HepG2 (cell line): ENCODE measurements at regions not wholly inside any gene's neighbourhood (a gene's known extent, or its start where the extent isn't known, plus 50 kb on each side); places are given as distances from the start of the nearest gene placed in this dataset.

Experiments used
- ATAC-seq: fragments of 200-7000 bp; cut with Tn5 transposase; 3 replicates; pipeline ENCODE4 v1.9.1; 2020; ENCODE audit warnings: mild to moderate bottlenecking, moderate library complexity
- BruUV-seq: library from RNA; stranded (reverse); fragments of 400-500 nt; replicated peaks from 2 replicates; lab custom pipeline; 2021; lab: Mats Ljungman, UMichigan
- CTCF ChIA-PET: fragments of 300-600 bp; formaldehyde crosslinking; extraction: SDS; loops from one replicate; lab custom pipeline; 2021; ENCODE audit warnings: low total read pairs, inconsistent platforms, low intra/inter-chr PET ratio; lab: Yijun Ruan, JAX
- POLR2A ChIA-PET: fragments of 350-600 bp; sonication (Branson Sonifier 250); formaldehyde crosslinking; loops from one replicate; lab custom pipeline; 2020; ENCODE audit warnings: antibody characterized with exemption, inconsistent platforms; lab: Yijun Ruan, JAX
- DNase-seq: peaks from one replicate; pipeline ENCODE4 v3.0.0-alpha.2; 2015; ENCODE audit warnings: low spot score
- FAIRE-seq: peaks from 3 replicates; lab custom pipeline; 2011; peaks lifted over from hg19 to GRCh38; lab: Jason Lieb, UNC
- H2AFZ ChIP-seq: one replicate; pipeline ENCODE4 v1.6.1; 2011; ENCODE audit warnings: low read length, inconsistent platforms
- H3K27ac ChIP-seq: fragments of 300-600 bp; 3 replicates; pipeline ENCODE4 v1.8.0; 2011; ENCODE audit warnings: mixed run types, mild to moderate bottlenecking, mixed read lengths, low read length, inconsistent platforms; ENCODE audit not compliant: insufficient read depth; ENCODE audit errors: extremely low read length
- H3K27me3 ChIP-seq, 2 experiments: fragments of 200-600 bp in 1 of 2; 2 replicates in 1 of 2; 3 replicates in 1 of 2; pipeline versions ENCODE4 v1.6.0 to v1.8.0; 2011; ENCODE audit warnings: low read length in 2 of 2, mild to moderate bottlenecking in 2 of 2, moderate library complexity in 2 of 2, inconsistent platforms in 1 of 2; ENCODE audit not compliant: insufficient read depth in 2 of 2, control insufficient read depth in 1 of 2
- H3K36me3 ChIP-seq, 2 experiments: fragments of 200-600 bp in 1 of 2; replicated peaks in 1 of 2; 2 replicates in 1 of 2; 3 replicates in 1 of 2; pipeline versions ENCODE4 v1.5.1 to v1.8.0; 2011; ENCODE audit warnings: low read length in 2 of 2, inconsistent platforms in 1 of 2; ENCODE audit not compliant: insufficient read depth in 2 of 2, control insufficient read depth in 1 of 2
- H3K4me1 ChIP-seq: 2 replicates; pipeline ENCODE4 v1.5.1; 2012; ENCODE audit warnings: low read length, inconsistent platforms; ENCODE audit not compliant: insufficient read depth
- H3K4me2 ChIP-seq: 2 replicates; pipeline ENCODE4 v1.6.0; 2011; ENCODE audit warnings: low read depth, low read length, inconsistent platforms
- H3K4me3 ChIP-seq, 3 experiments: fragments of 200-600 bp in 1 of 3; sonication (generic), shearing (Covaris generic) in 1 of 3; replicated peaks in 1 of 3; 2 replicates each; pipeline ENCODE4 v1.5.1; 2011 to 2016; ENCODE audit warnings: low read length in 3 of 3, inconsistent platforms in 2 of 3, low read depth in 2 of 3, mild to moderate bottlenecking in 2 of 3, control low read depth in 1 of 3, mixed read lengths in 1 of 3; ENCODE audit not compliant: insufficient read depth in 1 of 3
- H3K79me2 ChIP-seq: one replicate; pipeline ENCODE4 v1.6.1; 2011; ENCODE audit warnings: low read length, inconsistent platforms; ENCODE audit not compliant: insufficient read depth
- H3K9ac ChIP-seq: 2 replicates; pipeline ENCODE4 v1.6.0; 2011; ENCODE audit warnings: mild to moderate bottlenecking, low read depth, low read length, inconsistent platforms; ENCODE audit not compliant: insufficient read depth
- H3K9me3 ChIP-seq: 2 replicates; pipeline ENCODE4 v1.5.1; 2012; ENCODE audit warnings: mild to moderate bottlenecking, low read length
- H4K20me1 ChIP-seq: 2 replicates; pipeline ENCODE4 v1.6.0; 2011; ENCODE audit warnings: inconsistent platforms, mild to moderate bottlenecking, low read length, moderate library complexity; ENCODE audit not compliant: insufficient read depth
- ATF7 ChIP-seq, 2 experiments: fragments of 450-650 bp in 1 of 2; sonication (generic) in 1 of 2; formaldehyde crosslinking in 1 of 2; IDR thresholded peaks; 2 replicates each; pipeline versions ENCODE4 v1.4.0 to v1.6.1; 2016 to 2020; ENCODE audit warnings: antibody characterized with exemption in 1 of 2, mild to moderate bottlenecking in 1 of 2, missing genetic modification reagents in 1 of 2
- CHCHD3 ChIP-seq: sonication (generic); formaldehyde crosslinking; IDR thresholded peaks from 2 replicates; pipeline ENCODE4 v1.8.0; 2022; ENCODE audit warnings: mild to moderate bottlenecking, missing genetic modification reagents, moderate library complexity
- FIP1L1 ChIP-seq: fragments of 200-400 bp; formaldehyde crosslinking; IDR thresholded peaks from 2 replicates; pipeline ENCODE4 v1.6.1; 2018; ENCODE audit warnings: low read depth, mild to moderate bottlenecking, low read length, moderate library complexity, borderline replicate concordance; ENCODE audit not compliant: insufficient read depth
- KMT2B ChIP-seq: IDR thresholded peaks from 2 replicates; pipeline ENCODE4 v1.6.1; 2016; ENCODE audit warnings: missing genetic modification reagents, missing compliant biosample characterization
- SRF ChIP-seq: IDR thresholded peaks from 2 replicates; pipeline ENCODE4 v1.6.1; 2011; ENCODE audit warnings: mild to moderate bottlenecking, low read depth, low read length, moderate library complexity
- THRA ChIP-seq: sonication (generic); formaldehyde crosslinking; IDR thresholded peaks from 2 replicates; pipeline ENCODE4 v1.4.0; 2020; ENCODE audit warnings: missing genetic modification reagents, borderline replicate concordance
- TMF1 ChIP-seq: sonication (generic); formaldehyde crosslinking; IDR thresholded peaks from 2 replicates; pipeline ENCODE4 v1.8.1; 2022; ENCODE audit warnings: low read depth, missing genetic modification reagents
- ZFP36 ChIP-seq: fragments of 150-350 bp; IDR thresholded peaks from 2 replicates; pipeline ENCODE4 v1.6.1; 2018; ENCODE audit warnings: borderline replicate concordance, low read length, low read depth; ENCODE audit not compliant: partially characterized antibody
- ZFP90 ChIP-seq: sonication (generic); formaldehyde crosslinking; IDR thresholded peaks from 2 replicates; pipeline ENCODE4 v1.8.0; 2022; ENCODE audit warnings: missing genetic modification reagents, mild to moderate bottlenecking, inconsistent platforms, borderline replicate concordance
- ZNF251 ChIP-seq: sonication (generic); formaldehyde crosslinking; IDR thresholded peaks from 2 replicates; pipeline ENCODE4 v1.9.0; 2021; ENCODE audit warnings: mild to moderate bottlenecking, missing genetic modification reagents
- ZNF570 ChIP-seq: sonication (generic); formaldehyde crosslinking; IDR thresholded peaks from 2 replicates; pipeline ENCODE4 v1.4.0; 2020; ENCODE audit warnings: mild to moderate bottlenecking, missing genetic modification reagents, borderline replicate concordance
- ZNF691 ChIP-seq: sonication (generic); formaldehyde crosslinking; IDR thresholded peaks from 2 replicates; pipeline ENCODE4 v1.4.0; 2020; ENCODE audit warnings: missing genetic modification reagents, low read depth, mild to moderate bottlenecking, borderline replicate concordance
- ZNF775 ChIP-seq: sonication (generic); formaldehyde crosslinking; IDR thresholded peaks from 2 replicates; pipeline ENCODE4 v1.4.0; 2020; ENCODE audit warnings: missing genetic modification reagents, mild to moderate bottlenecking, moderate library complexity, borderline replicate concordance
- ZNF883 ChIP-seq: sonication (generic); formaldehyde crosslinking; IDR thresholded peaks from 2 replicates; pipeline ENCODE4 v1.5.1; 2020; ENCODE audit warnings: mild to moderate bottlenecking, missing genetic modification reagents; ENCODE audit errors: not compliant biosample characterization
- WGBS: methylation state at CpG from one replicate; pipeline ENCODE4 v1.1.6; 2017; ENCODE audit warnings: low lambda C conversion rate; 5-methylcytosine and 5-hydroxymethylcytosine counted together
- in situ Hi-C: cut with HindIII; loops from 2 replicates; pipeline ENCODE4 v1.10.0; 2017; ENCODE audit warnings: low pct_unique_long_range_greater_than_20kb; ENCODE audit not compliant: extremely low pct_ligation_motif_present
- intact Hi-C: fragments of 100-400 bp; cut with micrococcal nuclease; formaldehyde crosslinking; loops from one replicate; pipeline ENCODE4 v1.10.0; 2022; ENCODE audit not compliant: unreplicated experiment
- TF ChIP-seq, protein P1 (sequence below): sonication (generic); formaldehyde crosslinking; IDR thresholded peaks from 2 replicates; pipeline ENCODE4 v1.5.1; 2020; ENCODE audit warnings: mild to moderate bottlenecking, moderate library complexity, missing genetic modification reagents
- TF ChIP-seq, protein P2 (sequence below): sonication (generic); formaldehyde crosslinking; IDR thresholded peaks from 2 replicates; pipeline ENCODE4 v1.8.0; 2023; ENCODE audit warnings: mild to moderate bottlenecking, missing genetic modification reagents
- TF ChIP-seq, protein P3 (sequence below): sonication (generic); formaldehyde crosslinking; IDR thresholded peaks from 2 replicates; pipeline ENCODE4 v1.5.1; 2020; ENCODE audit warnings: missing genetic modification reagents, mild to moderate bottlenecking, borderline replicate concordance

DNA sequence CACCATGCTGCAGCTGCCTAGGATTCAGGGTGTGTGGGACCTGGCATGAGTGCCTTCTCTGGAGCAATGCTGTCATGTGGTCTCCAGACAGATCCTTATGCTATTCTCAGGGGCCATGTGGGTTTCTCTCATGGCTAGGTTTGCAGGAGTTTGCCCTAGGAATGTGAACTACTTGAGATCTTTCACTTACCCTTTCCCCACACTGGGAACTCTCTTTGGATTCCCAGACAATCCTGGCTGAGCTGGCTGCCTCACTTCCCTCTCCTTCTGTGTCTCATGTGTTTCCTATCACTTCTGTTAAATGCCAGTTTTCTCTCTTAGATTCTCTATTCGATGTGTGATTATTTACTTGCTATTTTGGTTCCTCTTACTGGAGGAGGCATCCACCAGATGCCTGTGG, 270.2 kb upstream of the RASA1 start (continued):
- TF ChIP-seq, protein P1, sequence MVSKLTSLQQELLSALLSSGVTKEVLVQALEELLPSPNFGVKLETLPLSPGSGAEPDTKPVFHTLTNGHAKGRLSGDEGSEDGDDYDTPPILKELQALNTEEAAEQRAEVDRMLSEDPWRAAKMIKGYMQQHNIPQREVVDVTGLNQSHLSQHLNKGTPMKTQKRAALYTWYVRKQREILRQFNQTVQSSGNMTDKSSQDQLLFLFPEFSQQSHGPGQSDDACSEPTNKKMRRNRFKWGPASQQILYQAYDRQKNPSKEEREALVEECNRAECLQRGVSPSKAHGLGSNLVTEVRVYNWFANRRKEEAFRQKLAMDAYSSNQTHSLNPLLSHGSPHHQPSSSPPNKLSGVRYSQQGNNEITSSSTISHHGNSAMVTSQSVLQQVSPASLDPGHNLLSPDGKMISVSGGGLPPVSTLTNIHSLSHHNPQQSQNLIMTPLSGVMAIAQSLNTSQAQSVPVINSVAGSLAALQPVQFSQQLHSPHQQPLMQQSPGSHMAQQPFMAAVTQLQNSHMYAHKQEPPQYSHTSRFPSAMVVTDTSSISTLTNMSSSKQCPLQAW = no peak
- TF ChIP-seq ZNF251 (CRISPR knock-in tag) (no peak), ZFP36 (no peak), KMT2B (CRISPR knock-in tag) (no peak)

DNA sequence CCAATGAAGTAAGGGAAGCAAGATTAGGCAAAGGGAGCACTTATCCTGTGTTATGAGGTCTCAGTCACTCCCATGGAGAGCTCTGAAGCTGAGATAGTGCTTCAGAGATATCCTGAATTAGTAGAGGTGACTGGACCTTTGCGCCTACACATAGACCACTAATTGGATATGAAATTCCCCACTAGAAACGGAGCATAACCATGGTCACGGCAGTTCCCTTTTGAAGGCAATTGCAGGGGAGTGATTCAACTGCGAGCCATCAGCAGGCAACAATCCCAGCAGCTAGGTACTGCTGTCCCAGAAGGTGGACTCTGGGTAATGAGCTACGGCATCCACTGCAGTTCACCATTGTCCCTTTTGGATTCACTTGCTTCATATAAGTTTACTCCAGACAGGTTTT, 267.7 kb upstream of the RASA1 start:
- H3K9ac ChIP-seq = no peak overlapping the region
- H3K27ac ChIP-seq = no peak overlapping the region
- TF ChIP-seq THRA (CRISPR knock-in tag) (no peak), ZNF883 (no peak), FIP1L1 (no peak), CHCHD3 (CRISPR knock-in tag) (no peak), ZNF775 (no peak), SRF (no peak), ZFP90 (no peak), ZNF691 (CRISPR knock-in tag) (no peak), ZNF570 (CRISPR knock-in tag) (no peak), TMF1 (CRISPR knock-in tag) (no peak), ATF7 (IDR thresholded peaks at IDR 0.05) (no peak), ATF7 (CRISPR knock-in tag; IDR thresholded peaks at IDR 0.05) (no peak)
- TF ChIP-seq, protein P2, sequence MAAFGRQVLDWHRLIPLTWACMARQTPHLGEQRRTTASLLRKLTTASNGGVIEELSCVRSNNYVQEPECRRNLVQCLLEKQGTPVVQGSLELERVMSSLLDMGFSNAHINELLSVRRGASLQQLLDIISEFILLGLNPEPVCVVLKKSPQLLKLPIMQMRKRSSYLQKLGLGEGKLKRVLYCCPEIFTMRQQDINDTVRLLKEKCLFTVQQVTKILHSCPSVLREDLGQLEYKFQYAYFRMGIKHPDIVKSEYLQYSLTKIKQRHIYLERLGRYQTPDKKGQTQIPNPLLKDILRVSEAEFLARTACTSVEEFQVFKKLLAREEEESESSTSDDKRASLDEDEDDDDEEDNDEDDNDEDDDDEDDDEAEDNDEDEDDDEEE (CRISPR knock-in tag) = no peak
- TF ChIP-seq, protein P3, sequence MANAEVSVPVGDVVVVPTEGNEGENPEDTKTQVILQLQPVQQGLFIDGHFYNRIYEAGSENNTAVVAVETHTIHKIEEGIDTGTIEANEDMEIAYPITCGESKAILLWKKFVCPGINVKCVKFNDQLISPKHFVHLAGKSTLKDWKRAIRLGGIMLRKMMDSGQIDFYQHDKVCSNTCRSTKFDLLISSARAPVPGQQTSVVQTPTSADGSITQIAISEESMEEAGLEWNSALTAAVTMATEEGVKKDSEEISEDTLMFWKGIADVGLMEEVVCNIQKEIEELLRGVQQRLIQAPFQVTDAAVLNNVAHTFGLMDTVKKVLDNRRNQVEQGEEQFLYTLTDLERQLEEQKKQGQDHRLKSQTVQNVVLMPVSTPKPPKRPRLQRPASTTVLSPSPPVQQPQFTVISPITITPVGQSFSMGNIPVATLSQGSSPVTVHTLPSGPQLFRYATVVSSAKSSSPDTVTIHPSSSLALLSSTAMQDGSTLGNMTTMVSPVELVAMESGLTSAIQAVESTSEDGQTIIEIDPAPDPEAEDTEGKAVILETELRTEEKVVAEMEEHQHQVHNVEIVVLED (CRISPR knock-in tag) = no peak
- H3K36me3 ChIP-seq = no peaks in the 10 kb centered on the region
- no peak overlapping the region for H2AFZ ChIP-seq
- ChIA-PET CTCF (no interaction called here), POLR2A (no interaction called here)
- no peaks in the 10 kb centered on the region for H3K27me3 ChIP-seq
- intact Hi-C loops (no loop called here), in situ Hi-C loops (no loop called here)
- H3K4me1 ChIP-seq = no peaks in the 10 kb centered on the region
- H3K4me2 ChIP-seq = no peak overlapping the region
- H4K20me1 ChIP-seq = no peaks in the 10 kb centered on the region
- WGBS = 24% methylated on average over 5 of the region's 5 CpGs
- DNase-seq (no peak), ATAC-seq (no peak), FAIRE-seq (no peak)
- H3K9me3 ChIP-seq = no peaks in the 10 kb centered on the region
- no peaks in the 10 kb centered on the region for H3K79me2 ChIP-seq
- BruUV-seq = no TSS peak
- H3K4me3 ChIP-seq = no peak overlapping the region
